Right ventricle myocardium superior (tissue), 1 donor: ENCODE measurements at regions not wholly inside any gene's neighbourhood (a gene's known extent, or its start where the extent isn't known, plus 50 kb on each side); places are given as distances from the start of the nearest gene placed in this dataset.

Experiments used
- ATAC-seq: fragments of 200-7000 bp; cut with Tn5 transposase; one replicate; pipeline ENCODE4 v1.9.1; 2020; ENCODE audit warnings: mild to moderate bottlenecking; ENCODE audit not compliant: poor library complexity
- DNase-seq: peaks from one replicate; pipeline ENCODE4 v3.0.0-alpha.2; 2020
- intact Hi-C: fragments of 100-400 bp; cut with DNase I; formaldehyde crosslinking; loops from one replicate; pipeline ENCODE4 v1.11.2; 2022
- donor health status: DM: no; HTN: yes; CAD: no; lungs with severe emphysema.

DNA sequence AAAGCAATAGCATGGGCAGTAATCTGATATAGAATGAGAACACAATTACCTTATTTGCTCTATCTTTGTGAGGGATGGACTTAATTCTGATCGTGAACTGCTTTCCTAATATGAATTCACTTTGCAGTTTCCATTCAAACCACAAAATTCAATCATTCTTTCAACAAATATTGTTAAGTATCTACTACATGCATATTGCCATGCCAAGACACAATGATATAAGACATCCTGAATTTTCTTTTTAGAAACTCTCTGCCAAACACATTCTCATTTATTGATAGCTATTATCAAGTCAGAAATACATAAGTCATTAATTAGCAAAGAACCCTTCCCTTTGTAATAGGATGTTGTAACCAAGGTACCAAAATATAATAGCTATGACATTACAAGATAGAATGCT is 121.6 kb upstream of the TARS1 start:
- DNase-seq (no peak), ATAC-seq (no peak)
- intact Hi-C loops: no loop called here

DNA sequence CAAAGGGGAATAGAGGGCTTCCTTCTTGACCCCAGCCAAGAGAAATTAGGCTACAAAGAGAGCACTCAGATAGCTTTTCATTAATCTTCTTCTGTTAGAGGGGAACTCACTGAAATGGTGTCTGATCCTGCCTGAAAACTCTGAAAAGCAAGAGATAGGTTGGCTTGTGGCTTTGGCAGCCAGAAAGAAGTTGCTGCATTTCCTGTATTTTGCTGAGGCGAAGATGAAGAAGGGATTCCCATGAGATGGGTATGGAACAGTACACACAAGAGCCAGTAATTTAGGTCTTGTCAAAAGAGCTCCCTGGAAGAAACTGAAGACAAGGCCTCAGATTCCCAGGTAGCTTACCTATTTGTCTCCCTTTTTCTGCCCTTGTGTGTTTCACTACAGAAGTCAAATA is 120.9 kb upstream of the TARS1 start:
- peak; percentile 27 for ATAC-seq
- intact Hi-C loops: no loop called here
- DNase-seq: no peak

DNA sequence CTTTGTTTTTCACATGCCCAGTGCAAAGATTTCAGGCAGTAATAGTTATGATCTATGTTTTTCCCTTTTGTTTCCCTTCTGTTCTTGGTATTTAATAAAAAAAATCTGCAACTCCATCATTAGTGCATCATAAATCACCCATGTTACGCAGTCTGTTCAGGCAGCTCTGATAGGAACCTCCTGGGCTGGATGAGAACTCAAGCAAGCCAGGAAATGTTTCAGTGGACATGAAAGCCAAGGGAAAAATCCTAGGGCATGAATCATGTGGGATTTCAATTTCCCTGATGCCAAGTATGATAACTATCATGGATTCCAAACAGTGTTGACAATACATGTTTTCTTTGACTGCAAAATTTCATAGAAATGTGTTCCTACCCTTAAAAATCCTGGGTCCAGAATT is 119.7 kb upstream of the TARS1 start:
- DNase-seq (no peak), ATAC-seq (peak; percentile 82)
- intact Hi-C loops: no loop called here

DNA sequence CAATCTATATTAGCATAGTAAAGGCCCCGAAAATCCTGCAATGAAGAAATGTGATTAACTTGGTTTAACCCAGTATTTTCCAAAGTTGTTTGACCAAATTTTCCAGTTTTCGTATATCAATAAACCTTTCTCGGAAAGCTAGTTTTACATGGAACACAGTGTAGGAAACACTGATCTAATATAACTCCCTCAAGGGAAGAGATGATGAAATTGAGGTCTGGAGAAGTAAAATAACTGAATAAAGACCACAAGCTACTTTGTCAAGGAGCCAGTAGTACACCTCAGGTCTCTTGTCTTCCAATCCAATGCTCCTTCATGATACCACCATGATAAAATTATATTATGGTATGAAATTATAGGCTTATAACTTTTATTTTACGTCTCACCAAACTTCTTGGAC is 118.1 kb upstream of the TARS1 start:
- peak; percentile 59 for ATAC-seq
- intact Hi-C loops: no loop called here
- no peak for DNase-seq

DNA sequence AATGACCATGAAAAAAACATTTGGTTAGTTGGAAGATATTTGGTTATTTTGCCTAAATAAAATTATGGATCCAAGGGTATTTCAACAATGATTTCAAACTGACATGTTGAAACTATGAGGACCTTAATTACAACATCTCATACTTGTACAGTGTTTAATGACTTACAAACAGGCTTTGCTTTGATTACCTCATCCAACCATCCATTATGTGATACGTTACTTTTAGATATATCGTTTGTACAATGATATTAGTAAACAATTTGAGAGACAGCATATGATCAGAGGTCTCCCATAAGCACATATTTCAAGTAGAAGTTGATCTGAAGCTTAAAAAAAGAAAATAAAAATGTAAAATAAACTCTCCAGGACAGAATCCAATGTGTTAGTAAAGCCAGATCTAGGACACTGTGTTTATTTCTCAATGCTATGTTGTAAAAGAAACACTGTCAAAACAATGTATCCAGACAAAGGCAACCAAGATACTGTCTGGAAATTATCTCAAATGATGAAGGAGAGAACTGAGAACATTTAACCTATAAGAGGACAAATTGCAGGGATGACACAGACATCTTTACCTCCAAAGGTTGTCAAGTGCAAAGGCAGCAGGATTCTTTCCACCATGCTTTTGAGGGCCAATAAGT is 116.0 kb upstream of the TARS1 start:
- intact Hi-C loops: no loop called here
- no peak for ATAC-seq
- DNase-seq: no peak

DNA sequence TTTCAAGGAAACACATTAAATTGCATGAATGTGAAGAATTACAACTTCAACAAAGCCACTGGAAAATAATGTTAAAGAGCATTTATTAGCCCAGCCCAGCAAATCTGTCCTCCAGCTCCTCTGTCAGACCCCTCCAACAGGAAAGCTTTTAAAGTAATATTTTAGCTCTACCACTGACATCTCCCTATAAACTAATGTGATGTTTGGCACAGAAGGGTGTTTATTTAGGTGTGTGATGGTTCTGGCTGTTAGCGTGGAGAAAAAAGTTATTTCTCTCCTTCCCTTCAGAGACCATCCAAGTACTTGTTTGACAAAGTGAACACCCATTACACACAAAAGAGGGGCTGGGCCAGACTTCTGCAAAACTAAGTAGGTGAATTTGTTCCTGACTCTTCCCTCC is 111.9 kb upstream of the TARS1 start:
- intact Hi-C loops: no loop called here
- DNase-seq: no peak
- no peak for ATAC-seq

DNA sequence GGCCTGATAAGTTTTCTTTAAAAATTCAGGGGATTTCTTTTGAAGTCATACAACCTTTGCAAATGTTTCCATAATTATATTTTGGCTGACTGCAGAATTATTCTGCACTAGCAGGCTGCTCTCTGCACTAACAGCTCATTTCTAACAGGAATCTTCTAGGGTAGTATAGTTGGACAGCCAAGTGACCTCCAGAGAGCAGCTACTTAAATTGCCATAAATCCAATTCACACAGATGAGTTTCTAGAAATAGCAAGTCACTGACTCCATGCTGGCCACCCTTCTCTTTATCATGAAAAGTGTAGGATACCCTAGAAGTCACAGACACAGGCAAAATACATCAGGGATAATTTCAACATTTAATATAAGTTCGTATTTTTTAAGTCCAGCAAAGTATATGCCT is 110.9 kb upstream of the TARS1 start:
- DNase-seq (no peak), ATAC-seq (no peak)
- intact Hi-C loops: no loop called here

DNA sequence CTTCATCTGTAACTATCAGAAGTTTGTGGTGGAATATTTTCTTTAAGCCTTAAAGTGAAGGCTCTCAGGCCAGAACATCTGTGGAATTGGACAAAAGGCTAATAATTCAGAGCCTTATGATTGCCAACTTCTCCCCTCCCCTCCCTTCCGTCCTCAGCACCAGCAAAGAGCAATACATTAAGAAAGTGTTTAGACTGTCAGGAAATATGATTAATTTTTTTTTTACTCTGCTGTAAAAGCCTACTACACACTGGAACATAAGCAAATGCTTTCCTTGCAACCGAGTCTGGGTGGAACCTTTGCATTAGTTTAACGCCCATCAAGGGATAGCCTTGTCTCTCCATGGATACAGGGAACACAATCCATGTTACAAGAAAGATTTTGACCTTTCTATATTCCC is 110.3 kb upstream of the TARS1 start:
- ATAC-seq (no peak), DNase-seq (no peak)
- intact Hi-C loops: no loop called here

DNA sequence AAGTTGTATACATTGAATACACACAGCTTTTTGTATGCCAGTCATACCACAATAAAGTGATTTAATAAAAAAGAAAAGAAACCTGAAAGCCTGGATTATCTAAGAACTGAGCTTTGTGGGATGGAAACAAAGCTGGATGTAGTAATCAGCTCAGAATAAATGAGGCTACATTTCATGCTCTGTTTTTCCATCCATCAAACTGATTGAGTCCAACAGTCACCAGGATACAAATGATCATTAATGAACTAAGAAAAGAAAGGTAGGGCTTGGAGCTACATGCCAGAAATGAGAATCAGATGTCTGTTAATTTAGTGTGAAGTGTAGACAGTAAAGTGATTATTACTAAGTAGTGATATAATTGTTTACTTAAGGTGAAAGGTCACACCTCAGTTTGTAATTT is 109.8 kb upstream of the TARS1 start:
- intact Hi-C loops: no loop called here
- ATAC-seq (no peak), DNase-seq (no peak)

DNA sequence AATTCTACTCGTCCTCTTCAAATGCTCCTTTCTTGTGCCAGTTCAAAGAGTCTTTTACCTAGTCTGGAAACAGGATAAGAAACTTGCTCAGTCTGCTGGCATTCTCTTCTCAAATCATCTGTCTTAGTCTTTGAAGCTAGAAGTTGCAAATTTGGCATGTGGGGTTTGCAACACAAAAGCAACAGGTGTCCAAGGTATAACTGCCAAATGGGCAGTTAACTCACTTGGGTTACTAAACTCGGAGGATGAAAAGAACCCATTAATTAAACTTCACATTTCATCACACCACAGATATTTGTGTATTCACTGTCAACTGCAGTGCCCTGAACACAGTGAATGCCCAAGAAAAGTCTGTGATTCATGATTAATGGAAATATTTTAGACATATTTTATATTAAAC is 108.0 kb upstream of the TARS1 start:
- intact Hi-C loops: no loop called here
- no peak for DNase-seq
- ATAC-seq: no peak

DNA sequence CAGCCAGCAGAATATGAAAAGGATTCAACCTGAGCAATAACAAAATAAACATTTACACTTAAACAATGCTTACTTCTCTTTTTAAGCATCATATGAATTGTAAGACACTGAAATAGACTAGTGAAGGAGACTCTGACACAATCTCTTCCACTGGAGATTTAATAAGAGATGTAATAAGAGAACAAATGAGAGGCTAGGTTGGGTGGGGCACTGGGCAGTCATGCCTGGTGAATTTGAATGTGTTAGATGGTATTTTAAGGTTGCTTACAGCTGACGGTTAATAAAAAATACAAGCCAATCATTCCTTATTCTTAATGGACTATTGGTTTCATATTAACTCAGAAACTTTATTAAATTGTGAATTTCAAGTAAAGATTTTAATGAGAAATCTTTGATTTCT is 105.9 kb upstream of the TARS1 start:
- no peak for ATAC-seq
- intact Hi-C loops: no loop called here

DNA sequence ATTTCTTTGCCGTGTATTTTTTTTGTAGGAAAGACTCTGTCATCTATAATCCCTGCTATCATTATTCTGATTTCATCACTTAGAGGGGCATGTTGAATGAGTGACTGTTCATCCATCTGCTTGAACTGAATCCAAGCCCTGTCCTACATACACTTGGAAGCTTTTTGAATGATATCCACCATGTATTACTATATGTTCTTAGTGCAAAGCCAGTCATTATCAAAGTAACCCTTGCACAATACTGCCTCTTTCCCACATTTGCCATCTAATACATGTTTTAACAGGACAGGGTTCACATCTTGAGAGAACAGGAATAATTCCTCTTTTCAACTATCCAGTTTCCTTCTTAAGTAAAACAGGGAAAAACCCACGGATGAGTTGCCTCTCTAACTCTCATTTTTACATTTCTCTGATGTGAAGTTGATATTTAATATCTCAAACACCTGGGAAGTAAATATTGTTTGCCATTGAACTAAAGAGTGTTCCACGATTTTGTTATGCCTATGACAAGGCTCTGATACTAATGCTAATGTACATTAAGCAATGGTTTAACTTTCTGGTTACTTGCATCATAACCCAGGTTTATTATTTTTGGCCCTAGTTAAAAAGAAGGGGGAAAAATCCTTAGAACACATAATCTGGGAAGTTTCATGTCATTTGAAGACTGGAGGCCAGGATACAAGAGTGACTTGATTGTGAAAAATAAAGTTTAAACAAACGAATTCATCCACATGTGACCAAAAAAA is 103.7 kb upstream of the TARS1 start:
- intact Hi-C loops: no loop called here
- DNase-seq: no peak
- no peak for ATAC-seq

More for the DNA sequence above, 105.9 kb upstream of the TARS1 start:
- no peak for DNase-seq

DNA sequence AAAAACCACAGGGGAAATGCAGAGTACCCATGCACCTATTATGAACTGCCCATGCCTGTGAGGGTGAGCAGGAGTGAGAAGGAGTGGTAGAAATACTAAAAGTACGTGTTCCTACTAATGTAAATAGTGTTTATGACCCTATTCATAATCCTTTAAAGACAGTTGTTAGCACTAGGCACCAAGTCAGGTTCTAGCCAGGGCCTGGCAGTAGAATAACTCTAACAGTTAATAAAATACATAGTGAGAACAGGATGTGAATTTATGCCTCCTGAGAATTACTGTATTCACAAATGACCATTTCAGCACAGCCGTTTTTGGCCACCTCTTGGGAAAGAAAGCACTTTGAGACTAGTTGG is 103.2 kb upstream of the TARS1 start:
- intact Hi-C loops: no loop called here

DNA sequence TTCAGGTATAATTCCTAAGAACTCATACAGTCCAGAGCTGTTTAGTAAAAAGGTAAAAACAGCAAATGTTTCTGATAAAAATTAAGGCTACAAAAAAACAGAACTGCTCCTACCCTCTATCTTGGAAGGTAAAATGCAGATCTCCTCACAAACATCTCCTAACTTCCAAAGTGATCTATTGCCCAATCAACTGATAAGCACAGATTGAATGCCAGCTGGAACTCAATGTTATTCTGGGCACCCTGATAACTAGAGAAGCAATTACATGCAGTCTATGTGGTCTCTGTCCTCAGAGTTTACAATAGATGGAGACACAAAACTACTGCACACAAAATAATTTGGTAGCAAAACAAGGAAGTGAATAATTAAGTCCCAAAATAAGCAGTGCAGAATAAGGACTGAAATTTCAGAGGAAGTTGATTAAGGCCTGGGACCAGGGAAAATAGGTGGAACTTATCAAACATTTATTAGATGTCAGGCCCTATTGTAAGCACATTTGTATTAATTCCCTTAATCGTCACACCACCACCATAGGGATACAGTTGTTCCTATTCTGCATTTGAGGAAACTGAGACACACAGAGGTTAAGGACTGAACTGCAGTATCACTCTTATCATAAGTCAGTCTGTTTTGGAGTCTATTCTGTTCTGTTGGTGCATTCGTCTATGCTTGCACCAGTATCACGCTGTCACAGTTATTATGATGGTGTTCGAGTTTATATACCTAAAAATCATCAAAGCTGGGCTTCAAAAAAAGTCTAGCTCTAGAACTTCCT is 102.2 kb upstream of the TARS1 start:
- intact Hi-C loops: no loop called here
- no peak for DNase-seq
- ATAC-seq: no peak

More for the DNA sequence above, 103.2 kb upstream of the TARS1 start:
- no peak for ATAC-seq
- no peak for DNase-seq

DNA sequence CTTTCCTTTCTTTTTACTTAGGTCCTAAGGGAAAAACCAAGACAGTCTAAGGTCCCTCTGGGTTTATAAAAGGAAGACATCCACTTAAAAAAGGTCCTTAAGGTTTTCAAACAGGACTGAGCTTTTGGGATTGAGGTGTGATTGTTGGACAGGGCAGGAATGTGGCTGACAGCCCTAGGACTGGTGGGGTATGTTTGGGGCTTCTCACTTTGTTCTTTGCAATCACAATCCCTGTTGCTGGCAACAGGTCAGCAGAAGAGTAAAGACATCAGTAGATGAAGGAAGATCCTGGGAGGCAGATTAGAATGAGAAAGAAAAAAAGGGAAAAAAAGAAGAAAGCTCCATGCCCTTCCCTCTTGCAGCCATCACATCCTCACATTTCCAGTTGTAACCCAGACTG is 101.4 kb upstream of the TARS1 start:
- no peak for DNase-seq

DNA sequence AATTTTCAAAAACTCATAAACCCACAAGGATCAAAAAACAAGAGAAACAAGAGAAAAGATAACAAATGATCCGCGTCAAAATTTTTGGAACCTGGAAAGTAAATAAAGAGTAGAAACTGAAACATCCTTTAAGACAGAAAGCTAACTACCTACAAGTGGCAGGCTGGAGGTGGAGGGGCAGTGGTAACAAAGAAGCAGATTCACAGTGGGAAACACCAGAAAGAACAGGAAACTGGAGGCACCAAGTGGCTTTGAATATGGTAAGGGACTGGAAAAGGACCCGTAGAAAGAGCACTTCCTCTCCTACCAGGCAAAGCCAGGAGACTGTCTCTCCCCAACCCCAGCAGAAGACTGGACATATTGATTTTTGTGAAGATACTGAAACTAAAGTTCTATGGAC is 100.6 kb upstream of the TARS1 start:
- ATAC-seq (no peak), DNase-seq (no peak)
- intact Hi-C loops: no loop called here

More for the DNA sequence above, 101.4 kb upstream of the TARS1 start:
- intact Hi-C loops: no loop called here
- ATAC-seq: no peak

DNA sequence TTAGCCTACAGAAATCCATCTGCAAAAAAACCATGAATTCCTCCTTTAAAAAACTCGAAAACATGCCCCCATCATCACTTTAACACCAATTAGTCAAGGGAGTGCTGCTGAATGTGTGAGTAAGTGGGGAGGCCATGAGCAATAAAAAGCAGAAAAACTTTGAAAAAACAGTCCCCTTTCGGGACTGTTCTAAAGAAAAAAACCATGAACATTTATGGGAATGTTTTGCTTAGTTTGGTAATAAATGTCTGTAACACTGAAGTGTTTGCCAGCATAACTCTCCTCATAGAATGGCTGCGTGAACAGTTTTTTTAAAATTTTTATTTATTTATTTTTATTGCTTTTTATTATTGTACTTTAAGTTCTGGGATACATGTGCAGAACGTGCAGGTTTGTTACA is 99.4 kb upstream of the TARS1 start:
- intact Hi-C loops: no loop called here
- DNase-seq (no peak), ATAC-seq (no peak)

DNA sequence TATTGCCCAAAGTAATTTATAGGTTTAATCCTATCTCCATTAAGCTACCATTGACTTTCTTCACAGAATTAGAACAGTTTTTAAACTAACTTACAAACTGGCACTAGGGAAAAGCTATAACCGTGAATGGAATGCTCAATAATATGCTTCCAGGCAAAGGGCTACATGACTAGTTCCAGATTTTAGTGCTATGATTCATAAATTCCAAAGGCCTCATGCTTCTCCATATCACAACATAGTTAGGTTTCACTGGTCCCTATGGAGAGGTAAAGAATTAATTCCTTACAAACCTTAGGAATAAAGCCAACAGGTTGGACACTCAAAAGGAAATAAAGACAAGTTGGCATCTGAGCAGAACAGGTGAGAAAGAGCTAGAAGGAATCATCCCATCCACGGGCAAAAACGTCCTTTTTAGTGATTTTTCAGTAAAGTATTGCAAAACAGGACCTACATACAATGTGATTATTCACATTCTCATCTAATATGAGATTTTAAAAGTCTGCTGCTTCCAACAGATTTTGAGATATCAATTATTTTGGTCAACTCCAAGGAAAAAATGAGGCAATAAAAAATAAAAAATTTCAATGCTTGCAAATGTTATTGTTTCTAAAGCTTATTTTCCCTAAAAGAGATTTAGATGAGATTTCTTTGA is 97.0 kb upstream of the TARS1 start:
- no peak for DNase-seq
- intact Hi-C loops: no loop called here
- no peak for ATAC-seq

DNA sequence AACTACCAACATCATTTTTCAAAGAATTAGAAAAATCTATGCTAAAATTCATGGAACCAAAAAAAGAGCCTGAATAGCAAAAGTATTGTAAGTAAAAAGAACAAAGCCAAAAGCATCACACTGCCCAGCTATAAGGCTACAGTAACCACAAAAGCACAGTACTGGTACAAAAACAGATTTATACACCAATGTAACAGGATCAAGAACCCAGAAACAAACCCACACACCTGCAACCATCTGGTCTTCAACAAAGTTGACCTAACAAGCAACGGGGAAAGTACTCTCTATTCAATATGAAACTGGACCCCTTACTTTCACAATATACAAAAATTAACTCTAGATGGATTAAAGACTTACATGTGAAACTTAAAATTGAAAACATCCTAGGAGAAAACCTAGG is 94.2 kb upstream of the TARS1 start:
- intact Hi-C loops: no loop called here
- DNase-seq (no peak), ATAC-seq (no peak)

DNA sequence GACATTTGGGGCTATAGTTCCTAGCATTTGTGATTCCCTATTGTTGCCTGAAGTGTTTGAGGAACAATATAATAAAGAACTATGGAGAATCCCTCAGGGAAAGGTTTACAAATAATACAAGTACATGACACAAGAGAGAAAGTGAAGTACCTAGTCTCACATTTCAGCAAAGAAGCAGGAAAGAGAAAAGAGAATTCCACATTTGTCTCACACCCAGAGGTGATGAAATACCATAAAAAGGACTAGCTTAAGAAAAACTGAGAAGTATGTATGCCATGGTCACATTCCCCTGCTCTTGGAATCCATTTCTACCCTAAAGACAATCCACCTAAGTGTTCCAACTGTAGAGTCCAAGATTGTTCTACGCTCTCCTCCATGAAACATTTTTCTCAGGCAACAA is 79.0 kb upstream of the TARS1 start:
- intact Hi-C loops: no loop called here
- ATAC-seq (no peak), DNase-seq (no peak)
